ENCODE measurements at regions not wholly inside any gene's neighbourhood (a gene's known extent, or its start where the extent isn't known, plus 50 kb on each side); places are given as distances from the start of the nearest gene placed in this dataset.

DNA sequence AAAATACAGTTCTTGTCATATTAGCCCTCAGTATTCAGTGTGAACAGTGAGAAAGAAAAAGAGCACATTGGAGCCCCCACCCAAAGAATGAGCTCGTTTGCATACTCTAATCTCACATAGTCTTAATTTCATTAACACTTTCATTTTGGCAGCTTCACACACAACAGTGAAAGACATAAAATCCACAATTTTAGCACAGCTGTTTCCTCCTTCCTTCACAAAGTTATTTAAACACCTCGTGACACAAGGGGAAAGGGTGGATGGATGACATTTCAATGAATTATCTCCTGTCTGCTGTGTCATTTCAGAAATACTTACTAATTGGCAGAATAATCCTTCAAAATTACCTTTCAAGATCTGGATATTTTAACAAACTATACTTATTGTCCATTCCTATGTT, 299.3 kb downstream of the KCNJ2 start (continued):
- TF ChIP-seq, protein P1, sequence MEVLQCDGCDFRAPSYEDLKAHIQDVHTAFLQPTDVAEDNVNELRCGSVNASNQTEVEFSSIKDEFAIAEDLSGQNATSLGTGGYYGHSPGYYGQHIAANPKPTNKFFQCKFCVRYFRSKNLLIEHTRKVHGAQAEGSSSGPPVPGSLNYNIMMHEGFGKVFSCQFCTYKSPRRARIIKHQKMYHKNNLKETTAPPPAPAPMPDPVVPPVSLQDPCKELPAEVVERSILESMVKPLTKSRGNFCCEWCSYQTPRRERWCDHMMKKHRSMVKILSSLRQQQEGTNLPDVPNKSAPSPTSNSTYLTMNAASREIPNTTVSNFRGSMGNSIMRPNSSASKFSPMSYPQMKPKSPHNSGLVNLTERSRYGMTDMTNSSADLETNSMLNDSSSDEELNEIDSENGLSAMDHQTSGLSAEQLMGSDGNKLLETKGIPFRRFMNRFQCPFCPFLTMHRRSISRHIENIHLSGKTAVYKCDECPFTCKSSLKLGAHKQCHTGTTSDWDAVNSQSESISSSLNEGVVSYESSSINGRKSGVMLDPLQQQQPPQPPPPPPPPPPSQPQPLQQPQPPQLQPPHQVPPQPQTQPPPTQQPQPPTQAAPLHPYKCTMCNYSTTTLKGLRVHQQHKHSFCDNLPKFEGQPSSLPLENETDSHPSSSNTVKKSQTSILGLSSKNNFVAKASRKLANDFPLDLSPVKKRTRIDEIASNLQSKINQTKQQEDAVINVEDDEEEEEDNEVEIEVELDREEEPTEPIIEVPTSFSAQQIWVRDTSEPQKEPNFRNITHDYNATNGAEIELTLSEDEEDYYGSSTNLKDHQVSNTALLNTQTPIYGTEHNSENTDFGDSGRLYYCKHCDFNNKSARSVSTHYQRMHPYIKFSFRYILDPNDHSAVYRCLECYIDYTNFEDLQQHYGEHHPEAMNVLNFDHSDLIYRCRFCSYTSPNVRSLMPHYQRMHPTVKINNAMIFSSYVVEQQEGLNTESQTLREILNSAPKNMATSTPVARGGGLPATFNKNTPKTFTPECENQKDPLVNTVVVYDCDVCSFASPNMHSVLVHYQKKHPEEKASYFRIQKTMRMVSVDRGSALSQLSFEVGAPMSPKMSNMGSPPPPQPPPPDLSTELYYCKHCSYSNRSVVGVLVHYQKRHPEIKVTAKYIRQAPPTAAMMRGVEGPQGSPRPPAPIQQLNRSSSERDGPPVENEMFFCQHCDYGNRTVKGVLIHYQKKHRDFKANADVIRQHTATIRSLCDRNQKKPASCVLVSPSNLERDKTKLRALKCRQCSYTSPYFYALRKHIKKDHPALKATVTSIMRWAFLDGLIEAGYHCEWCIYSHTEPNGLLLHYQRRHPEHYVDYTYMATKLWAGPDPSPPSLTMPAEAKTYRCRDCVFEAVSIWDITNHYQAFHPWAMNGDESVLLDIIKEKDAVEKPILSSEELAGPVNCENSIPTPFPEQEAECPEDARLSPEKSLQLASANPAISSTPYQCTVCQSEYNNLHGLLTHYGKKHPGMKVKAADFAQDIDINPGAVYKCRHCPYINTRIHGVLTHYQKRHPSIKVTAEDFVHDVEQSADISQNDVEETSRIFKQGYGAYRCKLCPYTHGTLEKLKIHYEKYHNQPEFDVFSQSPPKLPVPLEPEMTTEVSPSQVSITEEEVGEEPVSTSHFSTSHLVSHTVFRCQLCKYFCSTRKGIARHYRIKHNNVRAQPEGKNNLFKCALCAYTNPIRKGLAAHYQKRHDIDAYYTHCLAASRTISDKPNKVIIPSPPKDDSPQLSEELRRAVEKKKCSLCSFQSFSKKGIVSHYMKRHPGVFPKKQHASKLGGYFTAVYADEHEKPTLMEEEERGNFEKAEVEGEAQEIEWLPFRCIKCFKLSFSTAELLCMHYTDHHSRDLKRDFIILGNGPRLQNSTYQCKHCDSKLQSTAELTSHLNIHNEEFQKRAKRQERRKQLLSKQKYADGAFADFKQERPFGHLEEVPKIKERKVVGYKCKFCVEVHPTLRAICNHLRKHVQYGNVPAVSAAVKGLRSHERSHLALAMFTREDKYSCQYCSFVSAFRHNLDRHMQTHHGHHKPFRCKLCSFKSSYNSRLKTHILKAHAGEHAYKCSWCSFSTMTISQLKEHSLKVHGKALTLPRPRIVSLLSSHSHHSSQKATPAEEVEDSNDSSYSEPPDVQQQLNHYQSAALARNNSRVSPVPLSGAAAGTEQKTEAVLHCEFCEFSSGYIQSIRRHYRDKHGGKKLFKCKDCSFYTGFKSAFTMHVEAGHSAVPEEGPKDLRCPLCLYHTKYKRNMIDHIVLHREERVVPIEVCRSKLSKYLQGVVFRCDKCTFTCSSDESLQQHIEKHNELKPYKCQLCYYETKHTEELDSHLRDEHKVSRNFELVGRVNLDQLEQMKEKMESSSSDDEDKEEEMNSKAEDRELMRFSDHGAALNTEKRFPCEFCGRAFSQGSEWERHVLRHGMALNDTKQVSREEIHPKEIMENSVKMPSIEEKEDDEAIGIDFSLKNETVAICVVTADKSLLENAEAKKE (CRISPR knock-in tag; IDR thresholded peaks at IDR 0.05): no peak
- TF ChIP-seq, protein P2, sequence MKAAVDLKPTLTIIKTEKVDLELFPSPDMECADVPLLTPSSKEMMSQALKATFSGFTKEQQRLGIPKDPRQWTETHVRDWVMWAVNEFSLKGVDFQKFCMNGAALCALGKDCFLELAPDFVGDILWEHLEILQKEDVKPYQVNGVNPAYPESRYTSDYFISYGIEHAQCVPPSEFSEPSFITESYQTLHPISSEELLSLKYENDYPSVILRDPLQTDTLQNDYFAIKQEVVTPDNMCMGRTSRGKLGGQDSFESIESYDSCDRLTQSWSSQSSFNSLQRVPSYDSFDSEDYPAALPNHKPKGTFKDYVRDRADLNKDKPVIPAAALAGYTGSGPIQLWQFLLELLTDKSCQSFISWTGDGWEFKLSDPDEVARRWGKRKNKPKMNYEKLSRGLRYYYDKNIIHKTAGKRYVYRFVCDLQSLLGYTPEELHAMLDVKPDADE (IDR thresholded peaks at IDR 0.05): no peak

DNA sequence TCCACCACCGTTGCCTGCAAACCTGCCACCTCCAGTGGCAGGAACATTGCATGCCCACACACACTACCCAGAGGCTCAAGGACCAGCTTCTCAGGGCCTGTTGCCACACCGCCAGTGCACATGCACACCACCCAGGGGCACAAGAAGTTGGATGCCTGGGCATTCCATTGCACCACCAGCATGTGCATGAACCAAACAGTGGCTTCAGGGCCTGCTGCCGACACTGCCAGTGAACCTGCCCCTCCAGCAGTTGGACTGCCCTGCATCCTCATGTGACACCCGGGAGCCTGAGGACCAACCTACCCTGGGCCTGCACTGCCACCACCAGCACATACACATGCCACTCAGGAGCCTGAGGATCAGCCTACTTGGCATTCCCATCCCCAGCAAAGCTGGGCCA, 303.7 kb downstream of the KCNJ2 start:
- Histone ChIP-seq H3K4me2 (no peak overlapping the region), H3F3A (replicated peaks; ENCODE audit: low read depth) (no peaks in the 10 kb centered on the region), H3K9me2 (ENCODE audit: insufficient read depth) (0 out of 2 replicates have a peak, but pooled peaks cover 5% of the 10 kb centered on the region), H3K79me2 (replicated peaks; ENCODE audit: insufficient read depth) (no peaks in the 10 kb centered on the region), H3K4me3 (no peak overlapping the region), H4K20me1 (replicated peaks; ENCODE audit: insufficient read depth) (no peaks in the 10 kb centered on the region), H3K4me1 (ENCODE audit: insufficient read depth) (no peaks in the 10 kb centered on the region), H3K36me3 (ENCODE audit: insufficient read depth) (no peaks in the 10 kb centered on the region), H3K27ac (ENCODE audit: low read depth) (no peak overlapping the region), H3K27me3 (ENCODE audit: insufficient read depth) (no peaks in the 10 kb centered on the region), H2AFZ (no peak overlapping the region)
- TF ChIP-seq POLR2AphosphoS5 (IDR thresholded peaks at IDR 0.05; ENCODE audit: low read depth) (no peak), ZNF331 (CRISPR knock-in tag; IDR thresholded peaks at IDR 0.05; ENCODE audit: low read depth) (no peak), JUNB (IDR thresholded peaks at IDR 0.05; ENCODE audit: unreplicated experiment) (no peak), NANOG (IDR thresholded peaks at IDR 0.05; ENCODE audit: borderline replicate concordance) (no peak), EZH2 (IDR thresholded peaks at IDR 0.05; ENCODE audit: low read depth, unreplicated experiment) (no peak)
- TF ChIP-seq, protein P2 (IDR thresholded peaks at IDR 0.05): no peak
- TF ChIP-seq, protein P3, sequence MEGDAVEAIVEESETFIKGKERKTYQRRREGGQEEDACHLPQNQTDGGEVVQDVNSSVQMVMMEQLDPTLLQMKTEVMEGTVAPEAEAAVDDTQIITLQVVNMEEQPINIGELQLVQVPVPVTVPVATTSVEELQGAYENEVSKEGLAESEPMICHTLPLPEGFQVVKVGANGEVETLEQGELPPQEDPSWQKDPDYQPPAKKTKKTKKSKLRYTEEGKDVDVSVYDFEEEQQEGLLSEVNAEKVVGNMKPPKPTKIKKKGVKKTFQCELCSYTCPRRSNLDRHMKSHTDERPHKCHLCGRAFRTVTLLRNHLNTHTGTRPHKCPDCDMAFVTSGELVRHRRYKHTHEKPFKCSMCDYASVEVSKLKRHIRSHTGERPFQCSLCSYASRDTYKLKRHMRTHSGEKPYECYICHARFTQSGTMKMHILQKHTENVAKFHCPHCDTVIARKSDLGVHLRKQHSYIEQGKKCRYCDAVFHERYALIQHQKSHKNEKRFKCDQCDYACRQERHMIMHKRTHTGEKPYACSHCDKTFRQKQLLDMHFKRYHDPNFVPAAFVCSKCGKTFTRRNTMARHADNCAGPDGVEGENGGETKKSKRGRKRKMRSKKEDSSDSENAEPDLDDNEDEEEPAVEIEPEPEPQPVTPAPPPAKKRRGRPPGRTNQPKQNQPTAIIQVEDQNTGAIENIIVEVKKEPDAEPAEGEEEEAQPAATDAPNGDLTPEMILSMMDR (conservative IDR thresholded peaks at IDR 0.05; ENCODE audit: low read depth in 2 of 2): no peak
- Mint-ChIP-seq H3K27ac (no peak overlapping the region), H3K36me3 (ENCODE audit: low read depth) (no peaks in the 10 kb centered on the region), H3K9me3 (no peaks in the 10 kb centered on the region; the same call in 2 of the 3 replicates), H3K27me3 (ENCODE audit: insufficient read depth, low read depth, poor library complexity) (no peaks in the 10 kb centered on the region), H3K4me1 (no peaks in the 10 kb centered on the region), H3K4me3 (no peak overlapping the region)
- DNase-seq (ENCODE audit: low spot score): no peak
- no peak for ATAC-seq

Data from GM23338 (cell line).